ENCODE measurements at regions not wholly inside any gene's neighbourhood (a gene's known extent, or its start where the extent isn't known, plus 50 kb on each side); places are given as distances from the start of the nearest gene placed in this dataset.

DNA sequence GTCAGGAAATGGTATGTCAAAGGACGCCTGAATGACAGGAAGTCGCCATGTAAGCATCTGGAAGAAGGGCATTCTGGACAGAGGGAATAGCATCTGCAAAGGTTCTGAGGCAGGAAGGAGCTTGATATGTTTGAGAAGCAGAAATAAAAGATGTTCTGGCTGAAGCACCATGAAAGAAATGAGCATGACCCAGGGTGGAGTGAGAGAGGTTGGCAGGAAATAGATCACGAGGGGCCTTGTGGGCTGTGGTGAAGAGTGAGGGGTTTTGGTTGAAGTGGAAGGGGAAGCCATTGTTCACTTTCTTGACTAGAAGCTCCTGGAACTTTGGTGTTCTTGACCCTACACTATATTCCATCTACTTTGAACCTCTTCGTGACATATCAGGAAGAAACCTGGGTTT is 99.4 kb upstream of the PARP11 start:
- ChIA-PET POLR2A (no interaction called here), CTCF (no interaction called here)
- Histone ChIP-seq H3K9me3 (ENCODE audit: control insufficient read depth, insufficient read depth, low read length) (no peaks in the 10 kb centered on the region), H3K27me3 (ENCODE audit: control insufficient read depth, insufficient read depth, low read length) (peaks cover 2% of the 10 kb centered on the region), H3K27ac (ENCODE audit: low read depth, low read length) (no peak overlapping the region), H3K4me3 (ENCODE audit: low read depth, low read length) (no peak overlapping the region)
- no peak for TF ChIP-seq CTCF (IDR thresholded peaks at IDR 0.05; ENCODE audit: low read depth, low read length)
- DNase-seq (ENCODE audit: low read depth, low spot score), result no peak

- POLR2A ChIA-PET, result no interaction called here
- TF ChIP-seq CTCF (IDR thresholded peaks at IDR 0.05; ENCODE audit: low read depth, low read length), result no peak
- CTCF ChIA-PET, result no interaction called here
- no peak overlapping the region for H3K27ac ChIP-seq (ENCODE audit: low read depth, low read length)
- DNase-seq (ENCODE audit: low read depth, low spot score), result no peak
- no peaks in the 10 kb centered on the region for H3K9me3 ChIP-seq (ENCODE audit: control insufficient read depth, insufficient read depth, low read length)
- no peaks in the 10 kb centered on the region for H3K27me3 ChIP-seq (ENCODE audit: control insufficient read depth, insufficient read depth, low read length)
- H3K4me3 ChIP-seq (ENCODE audit: low read depth, low read length), result no peak overlapping the region
These were observed 95.3 kb upstream of the PARP11 start for GRCh38 chr12:3968523-3968922.

GRCh38 chr12:3967556-3968160 is 94.5 kb upstream of the PARP11 start:
- no peaks in the 10 kb centered on the region for H3K9me3 ChIP-seq (ENCODE audit: control insufficient read depth, insufficient read depth, low read length)
- TF ChIP-seq CTCF (IDR thresholded peaks at IDR 0.05; ENCODE audit: low read depth, low read length), result no peak
- ChIA-PET CTCF (no interaction called here), POLR2A (no interaction called here)
- H3K4me3 ChIP-seq (ENCODE audit: low read depth, low read length), result no peak overlapping the region
- H3K27me3 ChIP-seq (ENCODE audit: control insufficient read depth, insufficient read depth, low read length), result peaks cover under 1% of the 10 kb centered on the region
- DNase-seq (ENCODE audit: low read depth, low spot score), result no peak
- H3K27ac ChIP-seq (ENCODE audit: low read depth, low read length), result no peak overlapping the region

DNA sequence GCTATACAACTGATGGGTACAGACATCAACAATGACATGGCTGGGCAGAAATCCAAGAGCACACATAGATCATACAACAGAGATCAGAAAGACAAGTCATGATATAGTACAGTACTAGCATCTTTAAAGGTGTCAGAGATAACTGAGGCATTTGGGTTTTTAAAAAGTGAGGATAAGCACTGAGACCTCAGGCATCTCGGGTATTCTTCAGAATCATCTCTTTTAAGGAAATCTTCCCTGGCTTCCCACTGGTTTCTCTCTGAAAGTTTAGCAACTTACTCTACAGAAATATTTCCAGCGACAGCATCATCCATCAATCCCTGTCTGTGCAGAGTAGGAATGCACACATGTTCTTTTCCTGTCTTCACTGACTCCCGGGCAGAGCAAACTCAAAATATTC is 93.2 kb upstream of the PARP11 start:
- Histone ChIP-seq H3K27ac (ENCODE audit: low read depth, low read length) (no peak overlapping the region), H3K4me3 (ENCODE audit: low read depth, low read length) (no peak overlapping the region), H3K9me3 (ENCODE audit: control insufficient read depth, insufficient read depth, low read length) (no peaks in the 10 kb centered on the region), H3K27me3 (ENCODE audit: control insufficient read depth, insufficient read depth, low read length) (peaks cover 2% of the 10 kb centered on the region)
- TF ChIP-seq CTCF (IDR thresholded peaks at IDR 0.05; ENCODE audit: low read depth, low read length), result no peak
- CTCF ChIA-PET, result no interaction called here
- DNase-seq (ENCODE audit: low read depth, low spot score), result no peak
- POLR2A ChIA-PET, result no interaction called here

DNA sequence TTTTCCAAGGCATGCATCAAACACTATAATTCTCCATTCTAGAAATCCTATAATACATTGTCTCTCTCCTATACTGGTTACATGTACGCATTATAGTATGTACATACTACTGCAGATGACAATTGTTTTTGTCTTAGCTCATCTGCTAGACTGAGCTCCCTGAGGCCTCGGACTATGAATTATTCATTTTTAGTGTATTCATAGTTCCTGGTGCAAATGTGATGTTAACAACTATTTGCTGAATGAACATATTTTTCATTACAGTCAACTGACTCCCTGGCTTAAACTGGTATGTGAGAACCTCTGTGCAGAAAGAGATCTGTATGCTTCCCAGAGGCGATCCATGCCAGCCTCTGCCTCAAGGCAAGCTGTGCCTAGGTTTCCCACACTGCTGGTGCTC is 91.8 kb upstream of the PARP11 start:
- no peaks in the 10 kb centered on the region for H3K9me3 ChIP-seq (ENCODE audit: control insufficient read depth, insufficient read depth, low read length)
- H3K4me3 ChIP-seq (ENCODE audit: low read depth, low read length), result no peak overlapping the region
- no peak for DNase-seq (ENCODE audit: low read depth, low spot score)
- ChIA-PET CTCF (no interaction called here), POLR2A (no interaction called here)
- no peak for TF ChIP-seq CTCF (IDR thresholded peaks at IDR 0.05; ENCODE audit: low read depth, low read length)
- no peak overlapping the region for H3K27ac ChIP-seq (ENCODE audit: low read depth, low read length)
- H3K27me3 ChIP-seq (ENCODE audit: control insufficient read depth, insufficient read depth, low read length), result peaks cover 2% of the 10 kb centered on the region

Measured in AG04450 (cell line).